ENCODE measurements at regions not wholly inside any gene's neighbourhood (a gene's known extent, or its start where the extent isn't known, plus 50 kb on each side); places are given as distances from the start of the nearest gene placed in this dataset.

DNA sequence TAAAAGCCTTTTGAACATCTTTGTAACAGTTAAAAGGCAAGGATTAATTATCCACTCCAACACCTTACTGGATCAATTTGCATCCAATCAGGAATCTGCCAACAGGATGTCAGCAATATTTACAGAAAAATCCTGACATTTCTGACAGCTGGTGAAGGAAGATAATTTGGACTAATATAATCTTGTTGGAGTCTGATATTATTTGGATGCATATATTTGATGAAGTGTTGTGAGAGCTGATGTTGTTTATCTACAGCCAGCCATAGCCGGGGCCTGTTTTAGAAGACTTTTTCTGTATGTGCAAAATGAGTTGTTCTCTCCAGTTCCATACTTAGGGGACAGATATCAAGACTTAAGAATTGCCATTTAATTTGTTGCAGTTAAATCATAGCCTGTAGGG is 91.1 kb downstream of the GPR37 start:
- Mint-ChIP-seq H3K36me3 (ENCODE audit: unreplicated experiment) (no peaks in the 10 kb centered on the region), H3K27ac (ENCODE audit: unreplicated experiment) (no peak overlapping the region), H3K9me3 (ENCODE audit: unreplicated experiment) (peaks cover 10% of the 10 kb centered on the region), H3K4me3 (ENCODE audit: unreplicated experiment) (no peak overlapping the region), H3K27me3 (ENCODE audit: unreplicated experiment) (no peaks in the 10 kb centered on the region), H3K4me1 (ENCODE audit: unreplicated experiment) (peaks cover 21% of the 10 kb centered on the region)
- TF ChIP-seq, protein P1, sequence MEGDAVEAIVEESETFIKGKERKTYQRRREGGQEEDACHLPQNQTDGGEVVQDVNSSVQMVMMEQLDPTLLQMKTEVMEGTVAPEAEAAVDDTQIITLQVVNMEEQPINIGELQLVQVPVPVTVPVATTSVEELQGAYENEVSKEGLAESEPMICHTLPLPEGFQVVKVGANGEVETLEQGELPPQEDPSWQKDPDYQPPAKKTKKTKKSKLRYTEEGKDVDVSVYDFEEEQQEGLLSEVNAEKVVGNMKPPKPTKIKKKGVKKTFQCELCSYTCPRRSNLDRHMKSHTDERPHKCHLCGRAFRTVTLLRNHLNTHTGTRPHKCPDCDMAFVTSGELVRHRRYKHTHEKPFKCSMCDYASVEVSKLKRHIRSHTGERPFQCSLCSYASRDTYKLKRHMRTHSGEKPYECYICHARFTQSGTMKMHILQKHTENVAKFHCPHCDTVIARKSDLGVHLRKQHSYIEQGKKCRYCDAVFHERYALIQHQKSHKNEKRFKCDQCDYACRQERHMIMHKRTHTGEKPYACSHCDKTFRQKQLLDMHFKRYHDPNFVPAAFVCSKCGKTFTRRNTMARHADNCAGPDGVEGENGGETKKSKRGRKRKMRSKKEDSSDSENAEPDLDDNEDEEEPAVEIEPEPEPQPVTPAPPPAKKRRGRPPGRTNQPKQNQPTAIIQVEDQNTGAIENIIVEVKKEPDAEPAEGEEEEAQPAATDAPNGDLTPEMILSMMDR (IDR thresholded peaks at IDR 0.05), result no peak
- no peak for DNase-seq (ENCODE audit: extremely low spot score, unreplicated experiment)

DNA sequence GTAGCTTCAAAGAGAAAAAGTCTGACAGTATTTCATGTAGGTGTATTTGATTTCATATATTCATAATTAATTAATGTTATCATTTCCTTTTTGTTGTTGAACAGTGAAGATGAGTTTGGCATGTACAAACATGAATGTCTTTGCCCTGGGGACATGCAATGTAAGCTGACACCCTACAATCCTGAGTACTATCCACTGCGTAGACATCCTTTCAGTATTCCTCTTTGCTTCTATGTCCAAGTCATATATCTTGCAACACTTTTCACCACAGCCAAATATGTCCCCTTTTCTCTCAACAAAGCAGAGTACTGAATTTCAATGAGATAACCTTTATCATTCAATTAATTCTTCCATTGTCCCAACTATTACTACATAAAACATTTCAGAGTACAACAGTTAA is 93.6 kb downstream of the GPR37 start:
- TF ChIP-seq, protein P1 (IDR thresholded peaks at IDR 0.05), result no peak
- no peak for DNase-seq (ENCODE audit: extremely low spot score, unreplicated experiment)
- H3K36me3 Mint-ChIP-seq (ENCODE audit: unreplicated experiment), result no peaks in the 10 kb centered on the region
- H3K27me3 Mint-ChIP-seq (ENCODE audit: unreplicated experiment), result no peaks in the 10 kb centered on the region
- peaks cover 21% of the 10 kb centered on the region for H3K4me1 Mint-ChIP-seq (ENCODE audit: unreplicated experiment)
- H3K4me3 Mint-ChIP-seq (ENCODE audit: unreplicated experiment), result no peak overlapping the region
- no peak overlapping the region for H3K27ac Mint-ChIP-seq (ENCODE audit: unreplicated experiment)
- H3K9me3 Mint-ChIP-seq (ENCODE audit: unreplicated experiment), result peaks cover 10% of the 10 kb centered on the region

DNA sequence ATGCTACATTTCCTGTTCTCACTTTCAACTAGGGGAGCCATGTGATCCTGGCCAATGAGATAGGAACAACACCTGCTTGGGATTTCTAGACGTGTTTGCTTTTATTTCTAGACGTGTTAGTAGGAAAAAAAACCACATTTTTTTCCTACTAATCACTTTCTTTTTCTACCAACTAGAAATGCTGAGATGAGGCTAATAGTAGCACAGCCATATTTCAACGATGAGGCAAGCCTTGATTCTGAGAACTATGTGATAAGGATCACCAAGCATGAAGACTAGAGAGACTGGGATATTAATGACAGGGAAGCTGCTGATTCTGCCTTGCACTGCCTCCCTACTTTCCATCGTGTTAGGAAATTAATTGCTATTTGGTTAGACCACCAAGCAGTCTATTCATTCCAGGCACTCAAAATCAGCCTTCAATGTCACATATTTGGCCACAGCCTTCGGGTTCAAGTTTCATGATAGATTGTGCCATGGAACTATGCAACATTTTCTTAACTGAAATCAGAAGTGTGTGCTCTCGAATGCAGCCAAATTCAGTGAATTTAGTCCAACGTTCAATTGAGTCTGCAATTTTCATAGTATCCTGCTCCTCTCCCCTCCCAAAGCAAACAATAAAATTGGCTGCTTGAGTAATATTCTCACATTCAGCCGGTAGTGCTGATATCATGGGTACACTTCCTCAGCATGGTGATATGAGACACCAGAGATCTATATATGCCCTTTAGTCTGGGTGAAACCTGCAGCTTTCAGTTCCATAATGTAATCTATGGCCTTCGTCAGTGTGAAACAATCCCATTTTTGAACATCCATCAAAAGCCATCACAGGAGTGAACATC is 98.1 kb downstream of the GPR37 start:
- no peak for DNase-seq (ENCODE audit: extremely low spot score, unreplicated experiment)
- Mint-ChIP-seq H3K4me3 (ENCODE audit: unreplicated experiment) (no peak overlapping the region), H3K9me3 (ENCODE audit: unreplicated experiment) (peaks cover 6% of the 10 kb centered on the region), H3K27me3 (ENCODE audit: unreplicated experiment) (no peaks in the 10 kb centered on the region), H3K27ac (ENCODE audit: unreplicated experiment) (no peak overlapping the region), H3K4me1 (ENCODE audit: unreplicated experiment) (peaks cover 21% of the 10 kb centered on the region), H3K36me3 (ENCODE audit: unreplicated experiment) (no peaks in the 10 kb centered on the region)
- TF ChIP-seq, protein P1 (IDR thresholded peaks at IDR 0.05), result no peak

DNA sequence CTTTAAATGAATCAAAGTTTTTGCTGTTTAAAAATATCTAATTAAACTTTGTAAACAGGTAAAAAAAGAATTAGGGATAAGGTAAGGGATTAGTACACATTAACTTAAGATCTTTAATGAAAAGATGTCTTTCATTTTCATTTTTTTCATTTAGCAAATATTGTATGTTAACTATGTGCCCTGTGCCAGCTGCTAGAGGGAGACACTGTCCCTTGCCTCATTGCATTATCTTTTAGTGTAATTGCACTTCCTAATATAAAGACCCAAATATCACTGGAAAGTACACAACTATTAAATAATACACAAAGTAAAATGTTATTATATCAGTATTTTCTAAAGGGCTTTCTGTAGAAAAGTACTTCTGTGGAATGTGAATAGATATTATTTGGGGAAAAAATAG is 102.7 kb downstream of the GPR37 start:
- DNase-seq (ENCODE audit: extremely low spot score, unreplicated experiment), result no peak
- no peaks in the 10 kb centered on the region for H3K36me3 Mint-ChIP-seq (ENCODE audit: unreplicated experiment)
- H3K27me3 Mint-ChIP-seq (ENCODE audit: unreplicated experiment), result no peaks in the 10 kb centered on the region
- H3K27ac Mint-ChIP-seq (ENCODE audit: unreplicated experiment), result no peak overlapping the region
- H3K9me3 Mint-ChIP-seq (ENCODE audit: unreplicated experiment), result no peaks in the 10 kb centered on the region
- no peaks in the 10 kb centered on the region for H3K4me1 Mint-ChIP-seq (ENCODE audit: unreplicated experiment)
- TF ChIP-seq, protein P1 (IDR thresholded peaks at IDR 0.05), result peak; percentile 40
- no peak overlapping the region for H3K4me3 Mint-ChIP-seq (ENCODE audit: unreplicated experiment)

DNA sequence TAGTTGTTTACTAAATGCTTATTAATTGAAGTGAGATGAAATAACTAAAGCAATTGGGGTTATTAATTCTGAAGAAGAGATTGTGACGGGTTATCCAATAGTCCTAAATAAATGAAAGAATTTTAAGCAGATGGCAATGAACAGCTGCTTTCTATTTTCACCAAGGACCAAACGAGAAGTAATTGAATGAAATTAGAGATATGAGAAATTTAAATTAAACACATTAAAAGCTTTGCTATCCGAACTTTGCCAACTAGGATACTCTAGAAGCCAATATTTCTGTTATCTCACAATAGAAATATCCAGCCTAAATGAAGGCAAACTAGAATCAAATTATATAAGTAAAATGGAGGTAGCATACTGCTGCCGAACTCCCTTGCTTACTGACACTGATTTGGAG is 103.2 kb downstream of the GPR37 start:
- no peak for DNase-seq (ENCODE audit: extremely low spot score, unreplicated experiment)
- TF ChIP-seq, protein P1 (IDR thresholded peaks at IDR 0.05), result no peak
- H3K36me3 Mint-ChIP-seq (ENCODE audit: unreplicated experiment), result no peaks in the 10 kb centered on the region
- no peaks in the 10 kb centered on the region for H3K4me1 Mint-ChIP-seq (ENCODE audit: unreplicated experiment)
- H3K27me3 Mint-ChIP-seq (ENCODE audit: unreplicated experiment), result no peaks in the 10 kb centered on the region
- H3K4me3 Mint-ChIP-seq (ENCODE audit: unreplicated experiment), result no peak overlapping the region
- H3K9me3 Mint-ChIP-seq (ENCODE audit: unreplicated experiment), result no peaks in the 10 kb centered on the region
- no peak overlapping the region for H3K27ac Mint-ChIP-seq (ENCODE audit: unreplicated experiment)

All from osteocyte (in vitro differentiated cells).